ENCODE measurements at regions not wholly inside any gene's neighbourhood (a gene's known extent, or its start where the extent isn't known, plus 50 kb on each side); places are given as distances from the start of the nearest gene placed in this dataset.

GRCh38 chr9:96177005-96177718, 124.8 kb downstream of the HSD17B3 start:
- no peak overlapping the region for H3K4me3 ChIP-seq (ENCODE audit: low read depth in 1 of 2, low read length in 2 of 2)
- no peak overlapping the region for H2AFZ ChIP-seq (ENCODE audit: low read depth, low read length)
- ATAC-seq (ENCODE audit: insufficient read depth, low read depth) = no peak
- TF ChIP-seq CTCF (IDR thresholded peaks at IDR 0.05; ENCODE audit: borderline replicate concordance, extremely low read depth, low read length, poor library complexity, severe bottlenecking) = no peak
- TF ChIP-seq EZH2 (IDR thresholded peaks at IDR 0.05; ENCODE audit: borderline replicate concordance, low read depth, low read length, severe bottlenecking) = no peak
- H3K4me2 ChIP-seq (ENCODE audit: insufficient read depth, low read length) = no peak overlapping the region
- H3K27ac ChIP-seq (ENCODE audit: low read length) = no peak overlapping the region
- no peaks in the 10 kb centered on the region for H3K79me2 ChIP-seq (ENCODE audit: insufficient read depth, low read length)
- DNase-seq = no peak
- no peak overlapping the region for H3K9ac ChIP-seq (ENCODE audit: low read depth, low read length)
- no peaks in the 10 kb centered on the region for H3K4me1 ChIP-seq (ENCODE audit: insufficient read depth, low read length)
- H4K20me1 ChIP-seq (ENCODE audit: insufficient read depth, low read length) = no peaks in the 10 kb centered on the region
- no peaks in the 10 kb centered on the region for H3K36me3 ChIP-seq (ENCODE audit: insufficient read depth, low read length)
- H3K9me3 ChIP-seq (ENCODE audit: insufficient read depth, low read length, severe bottlenecking) = no peaks in the 10 kb centered on the region
- H3K27me3 ChIP-seq (ENCODE audit: insufficient read depth, low read length, poor library complexity) = peaks cover 22% of the 10 kb centered on the region

- H3K36me3 ChIP-seq (ENCODE audit: insufficient read depth, low read length) = no peaks in the 10 kb centered on the region
- H3K9ac ChIP-seq (ENCODE audit: low read depth, low read length) = no peak overlapping the region
- peaks cover 20% of the 10 kb centered on the region for H3K27me3 ChIP-seq (ENCODE audit: insufficient read depth, low read length, poor library complexity)
- no peak overlapping the region for H3K27ac ChIP-seq (ENCODE audit: low read length)
- DNase-seq = no peak
- ATAC-seq (ENCODE audit: insufficient read depth, low read depth) = no peak
- no peak overlapping the region for H3K4me3 ChIP-seq (ENCODE audit: low read depth in 1 of 2, low read length in 2 of 2)
- no peaks in the 10 kb centered on the region for H3K9me3 ChIP-seq (ENCODE audit: insufficient read depth, low read length, severe bottlenecking)
- H2AFZ ChIP-seq (ENCODE audit: low read depth, low read length) = no peak overlapping the region
- H4K20me1 ChIP-seq (ENCODE audit: insufficient read depth, low read length) = no peaks in the 10 kb centered on the region
- no peak overlapping the region for H3K4me2 ChIP-seq (ENCODE audit: insufficient read depth, low read length)
- no peak for TF ChIP-seq EZH2 (IDR thresholded peaks at IDR 0.05; ENCODE audit: borderline replicate concordance, low read depth, low read length, severe bottlenecking)
- no peak for TF ChIP-seq CTCF (IDR thresholded peaks at IDR 0.05; ENCODE audit: borderline replicate concordance, extremely low read depth, low read length, poor library complexity, severe bottlenecking)
- no peaks in the 10 kb centered on the region for H3K4me1 ChIP-seq (ENCODE audit: insufficient read depth, low read length)
- no peaks in the 10 kb centered on the region for H3K79me2 ChIP-seq (ENCODE audit: insufficient read depth, low read length)
These were observed 126.2 kb downstream of the HSD17B3 start for GRCh38 chr9:96175796-96176195.

GRCh38 chr9:96175001-96175400, 127.0 kb downstream of the HSD17B3 start:
- no peaks in the 10 kb centered on the region for H4K20me1 ChIP-seq (ENCODE audit: insufficient read depth, low read length)
- H3K4me1 ChIP-seq (ENCODE audit: insufficient read depth, low read length) = no peaks in the 10 kb centered on the region
- H2AFZ ChIP-seq (ENCODE audit: low read depth, low read length) = no peak overlapping the region
- peaks cover 20% of the 10 kb centered on the region for H3K27me3 ChIP-seq (ENCODE audit: insufficient read depth, low read length, poor library complexity)
- H3K4me3 ChIP-seq (ENCODE audit: low read depth in 1 of 2, low read length in 2 of 2) = no peak overlapping the region
- no peak for ATAC-seq (ENCODE audit: insufficient read depth, low read depth)
- TF ChIP-seq CTCF (IDR thresholded peaks at IDR 0.05; ENCODE audit: borderline replicate concordance, extremely low read depth, low read length, poor library complexity, severe bottlenecking) (no peak), EZH2 (IDR thresholded peaks at IDR 0.05; ENCODE audit: borderline replicate concordance, low read depth, low read length, severe bottlenecking) (no peak)
- H3K9me3 ChIP-seq (ENCODE audit: insufficient read depth, low read length, severe bottlenecking) = no peaks in the 10 kb centered on the region
- no peak overlapping the region for H3K4me2 ChIP-seq (ENCODE audit: insufficient read depth, low read length)
- no peak overlapping the region for H3K9ac ChIP-seq (ENCODE audit: low read depth, low read length)
- no peaks in the 10 kb centered on the region for H3K36me3 ChIP-seq (ENCODE audit: insufficient read depth, low read length)
- no peaks in the 10 kb centered on the region for H3K79me2 ChIP-seq (ENCODE audit: insufficient read depth, low read length)
- no peak for DNase-seq
- no peak overlapping the region for H3K27ac ChIP-seq (ENCODE audit: low read length)

All from DND-41 (cell line).